Motor neuron (in vitro differentiated cells): ENCODE measurements at regions not wholly inside any gene's neighbourhood (a gene's known extent, or its start where the extent isn't known, plus 50 kb on each side); places are given as distances from the start of the nearest gene placed in this dataset.

ENCODE experiments used
- ATAC-seq, 8 experiments: fragments of 200-7000 bp; cut with Tn5 transposase; replicated peaks in 6 of 8; 2 replicates each; pipeline ENCODE4 v1.8.0; 2021; ENCODE audit warnings: mild to moderate bottlenecking in 8 of 8, moderate library complexity in 8 of 8
- H3K27ac ChIP-seq, 2 donors: fragments of 250-450 bp; sonication (Bioruptor Pico); 2 replicates each; pipeline ENCODE4 v1.9.0; 2021; ENCODE audit warnings: antibody characterized with exemption in 2 of 2, mild to moderate bottlenecking in 2 of 2, moderate library complexity in 1 of 2
- H3K4me1 ChIP-seq, 2 donors: fragments of 250-450 bp; sonication (Bioruptor Pico); replicated peaks in 1 of 2; 2 replicates each; pipeline ENCODE4 v1.6.1; 2021; ENCODE audit warnings: antibody characterized with exemption in 2 of 2, mild to moderate bottlenecking in 2 of 2, moderate library complexity in 1 of 2
- H3K4me3 ChIP-seq, 5 donors: fragments of 250-450 bp; sonication (Bioruptor Pico); 2 replicates each; pipeline ENCODE4 v1.9.0; 2021; ENCODE audit warnings: antibody characterized with exemption in 5 of 5, mild to moderate bottlenecking in 5 of 5, moderate library complexity in 4 of 5
- WGBS, 10 experiments: fragments of 450-650 bp; shearing (Covaris generic); methylation state at CpG; one replicate each; pipeline ENCODE4 v1.0.0; 2022; 5-methylcytosine and 5-hydroxymethylcytosine counted together
- in situ Hi-C, 9 experiments: fragments of 400-800 bp; cut with MboI; loops; one replicate each; pipeline ENCODE4 v1.15.0; 2021; ENCODE audit warnings: low sequenced_read_pairs in 9 of 9, low pct_unique_long_range_greater_than_20kb in 2 of 9; ENCODE audit not compliant: unreplicated experiment in 9 of 9

DNA sequence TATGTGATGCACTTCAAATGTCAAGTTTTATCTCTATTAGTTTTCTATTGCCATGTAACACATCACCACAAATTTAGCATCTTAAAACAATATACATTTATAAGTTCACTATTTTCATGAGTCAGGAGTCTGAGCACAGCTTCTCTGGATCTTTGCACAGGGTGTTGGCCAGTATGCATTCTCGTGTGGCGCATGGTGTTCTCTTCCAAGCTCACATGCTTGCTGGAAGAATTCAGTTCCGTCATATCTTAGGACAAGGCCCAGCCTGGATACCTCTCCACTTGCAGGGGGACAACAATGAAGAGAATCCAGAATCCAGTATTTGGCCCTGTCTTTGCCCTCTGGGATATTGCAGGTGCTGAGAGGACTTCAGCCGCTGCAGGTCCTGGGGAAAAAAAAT, 51.0 kb upstream of the ECI2 start:
- Histone ChIP-seq H3K4me3 (no peak overlapping the region), H3K27ac (no peak overlapping the region), H3K4me1 (no peaks in the 10 kb centered on the region)
- peak in 3 of 8 experiments; percentile 80 to 100 (median 100) for ATAC-seq
- in situ Hi-C loops = no loop called here
- 8 to 100% (median 94%) methylated on average over 1 to 4 of the region's 4 CpGs; no CpG with 5 or more reads in 1 of the 10 experiments for WGBS, 10 experiments

- no peak for ATAC-seq
- H3K4me3 ChIP-seq = no peak overlapping the region
- H3K4me1 ChIP-seq = no peaks in the 10 kb centered on the region
- in situ Hi-C loops = no loop called here
- no peak overlapping the region for H3K27ac ChIP-seq
- 40 to 100% (median 88%) methylated on average over 1 to 2 of the region's 2 CpGs; no CpG with 5 or more reads in 4 of the 10 experiments for WGBS, 10 experiments
Observed at GRCh38 chr6:4185846-4186245, 50.5 kb upstream of the ECI2 start.

DNA sequence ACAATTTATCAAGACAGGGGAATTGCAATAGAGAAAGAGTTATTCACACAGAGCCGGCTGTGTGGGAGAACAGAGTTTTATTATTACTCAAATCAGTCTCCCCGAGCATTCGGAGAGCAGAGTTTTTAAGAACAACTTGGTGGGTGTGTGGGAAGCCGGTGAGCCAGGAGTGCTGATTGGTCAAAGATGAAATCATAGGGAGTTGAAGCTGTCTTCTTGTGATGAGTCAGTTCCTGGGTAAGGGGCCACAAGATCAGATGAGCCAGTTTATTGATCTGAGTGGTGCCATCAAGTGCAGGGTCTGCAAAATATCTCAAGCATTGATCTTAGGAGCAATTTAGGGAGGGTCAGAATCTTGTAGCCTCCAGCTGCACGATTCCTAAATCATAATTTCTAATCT, 50.0 kb upstream of the ECI2 start:
- no peak for ATAC-seq

More for the DNA sequence above, 50.0 kb upstream of the ECI2 start:
- H3K4me1 ChIP-seq = no peaks in the 10 kb centered on the region
- in situ Hi-C loops = no loop called here
- WGBS, 10 experiments = 45 to 100% (median 82%) methylated on average over 1 to 4 of the region's 5 CpGs; no CpG with 5 or more reads in 2 of the 10 experiments
- no peak overlapping the region for H3K27ac ChIP-seq
- no peak overlapping the region for H3K4me3 ChIP-seq
